HFF-Myc (cell line): ENCODE measurements at regions not wholly inside any gene's neighbourhood (a gene's known extent, or its start where the extent isn't known, plus 50 kb on each side); places are given as distances from the start of the nearest gene placed in this dataset.
"Not testable (repeated sequence)": the region's sequence is repeated elsewhere in the genome, so short reads cannot be mapped to it uniquely, and the experiment has no call there.

Experiments
- DNase-seq: peaks from one replicate; pipeline ENCODE4 v3.0.0-alpha.2; 2011; ENCODE audit warnings: low read depth; ENCODE audit errors: extremely low read depth
- H3K4me3 ChIP-seq: replicated peaks from 2 replicates; pipeline ENCODE4 v1.5.1; 2011; ENCODE audit warnings: low read depth, mild to moderate bottlenecking, control low read depth, low read length
- TF ChIP-seq, protein P1 (sequence below): IDR thresholded peaks from 2 replicates; pipeline ENCODE4 v1.5.1; 2012; ENCODE audit warnings: mild to moderate bottlenecking, low read depth, low read length, control low read depth; ENCODE audit errors: missing control alignments

DNA sequence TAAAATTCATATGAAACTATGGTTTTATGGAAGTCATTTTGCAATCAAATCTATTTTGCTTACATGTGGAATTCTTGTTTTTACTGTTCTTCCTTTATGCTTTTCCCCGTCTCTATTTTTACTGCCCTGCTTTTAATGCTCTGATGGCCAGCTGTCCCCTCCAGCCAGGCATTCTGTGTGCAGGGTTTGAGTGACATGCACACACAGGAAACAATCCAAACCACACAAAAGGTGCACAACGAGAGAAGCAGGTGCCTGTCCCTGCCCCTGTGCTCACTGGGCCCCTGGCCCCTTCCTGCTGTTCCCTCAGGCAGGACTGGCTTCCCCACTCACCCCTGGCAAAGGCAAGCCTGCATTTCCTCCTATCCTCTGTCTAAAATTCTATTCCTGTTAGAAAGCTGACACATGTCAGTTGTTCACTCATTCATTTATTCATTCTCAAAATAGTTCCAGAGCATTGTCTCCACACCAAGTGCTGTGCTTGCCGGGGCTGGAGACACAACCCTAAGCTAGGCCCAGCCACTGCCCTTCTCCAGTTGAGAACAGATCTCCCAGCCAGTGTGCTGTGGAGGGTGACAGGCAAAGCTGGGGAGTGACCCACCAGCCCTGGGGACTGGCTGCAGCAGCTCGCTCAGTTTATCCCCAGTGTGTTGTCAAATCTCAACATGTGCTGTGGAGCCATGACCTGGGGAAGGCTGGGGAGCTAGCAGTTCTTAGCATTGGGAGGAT lies 346.3 kb downstream of the FBXW7 start:
- TF ChIP-seq, protein P1, sequence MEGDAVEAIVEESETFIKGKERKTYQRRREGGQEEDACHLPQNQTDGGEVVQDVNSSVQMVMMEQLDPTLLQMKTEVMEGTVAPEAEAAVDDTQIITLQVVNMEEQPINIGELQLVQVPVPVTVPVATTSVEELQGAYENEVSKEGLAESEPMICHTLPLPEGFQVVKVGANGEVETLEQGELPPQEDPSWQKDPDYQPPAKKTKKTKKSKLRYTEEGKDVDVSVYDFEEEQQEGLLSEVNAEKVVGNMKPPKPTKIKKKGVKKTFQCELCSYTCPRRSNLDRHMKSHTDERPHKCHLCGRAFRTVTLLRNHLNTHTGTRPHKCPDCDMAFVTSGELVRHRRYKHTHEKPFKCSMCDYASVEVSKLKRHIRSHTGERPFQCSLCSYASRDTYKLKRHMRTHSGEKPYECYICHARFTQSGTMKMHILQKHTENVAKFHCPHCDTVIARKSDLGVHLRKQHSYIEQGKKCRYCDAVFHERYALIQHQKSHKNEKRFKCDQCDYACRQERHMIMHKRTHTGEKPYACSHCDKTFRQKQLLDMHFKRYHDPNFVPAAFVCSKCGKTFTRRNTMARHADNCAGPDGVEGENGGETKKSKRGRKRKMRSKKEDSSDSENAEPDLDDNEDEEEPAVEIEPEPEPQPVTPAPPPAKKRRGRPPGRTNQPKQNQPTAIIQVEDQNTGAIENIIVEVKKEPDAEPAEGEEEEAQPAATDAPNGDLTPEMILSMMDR = no peak
- no peak for DNase-seq
- no peak overlapping the region for H3K4me3 ChIP-seq

- no peak overlapping the region for H3K4me3 ChIP-seq
- TF ChIP-seq, protein P1 = no peak
Measured at GRCh38 chr4:152188801-152189200, 347.1 kb downstream of the FBXW7 start.

DNA sequence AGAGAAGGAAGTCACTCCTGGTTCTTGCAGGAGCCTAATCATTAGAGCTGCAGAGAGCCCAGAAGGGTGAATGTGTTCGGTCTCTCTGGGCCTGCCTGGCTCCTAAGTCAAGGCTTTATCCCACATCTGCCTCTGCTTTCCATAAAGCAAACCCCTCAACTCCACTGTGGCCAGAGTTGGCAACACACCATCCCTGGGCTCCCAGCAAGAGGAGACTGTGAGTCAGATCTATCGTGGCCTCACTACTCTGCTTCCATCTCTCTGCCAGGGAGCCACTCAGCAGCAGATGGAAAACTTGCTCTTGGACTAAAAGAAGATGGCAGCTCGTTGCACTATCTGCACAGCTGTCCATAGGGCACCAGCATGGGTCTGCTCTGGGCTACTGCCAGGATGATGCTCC lies 348.2 kb downstream of the FBXW7 start:
- TF ChIP-seq, protein P1 = no peak
- no peak overlapping the region for H3K4me3 ChIP-seq
- DNase-seq = peak; percentile 15

More at GRCh38 chr4:152188801-152189200, 347.1 kb downstream of the FBXW7 start:
- no peak for DNase-seq

DNA sequence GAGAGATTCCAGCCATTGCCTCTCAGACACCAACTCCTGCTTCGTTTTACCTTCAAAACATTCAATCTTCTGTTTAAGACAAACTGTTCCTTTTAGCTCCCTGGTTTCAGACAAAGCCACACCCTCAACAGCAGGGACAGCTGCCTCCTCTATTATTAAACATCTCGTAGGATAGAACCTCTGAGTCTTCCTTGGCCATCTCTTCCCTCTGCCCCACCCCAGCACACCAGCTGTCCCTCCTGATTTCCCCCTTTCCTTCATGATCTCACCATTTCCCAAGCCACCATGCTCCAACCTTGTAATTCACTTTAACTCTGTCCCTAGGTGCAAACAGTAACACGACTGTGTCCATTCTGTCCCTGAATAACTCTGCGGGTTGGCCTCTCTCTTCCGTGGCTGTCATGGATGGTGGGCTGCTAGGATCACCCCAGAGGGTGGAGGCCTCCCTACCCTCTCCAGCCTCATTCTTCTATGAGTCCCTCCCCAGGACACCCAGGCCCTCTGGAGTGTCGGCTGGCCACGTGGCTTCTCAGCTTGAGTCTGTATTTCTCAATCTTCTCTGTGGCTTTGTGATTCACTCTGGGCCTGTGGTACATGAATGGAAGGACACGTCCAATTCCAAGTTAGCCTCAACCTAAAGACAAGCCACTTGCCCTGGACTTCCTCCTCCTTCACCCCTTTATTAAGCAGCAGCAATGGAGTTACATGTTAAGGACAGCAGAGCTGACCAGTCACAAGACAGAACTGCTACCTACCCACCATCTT lies 349.9 kb downstream of the FBXW7 start:
- DNase-seq = no peak
- TF ChIP-seq, protein P1 = no peak
- H3K4me3 ChIP-seq = no peak overlapping the region

GRCh38 chr4:152181150-152181549 lies 354.7 kb downstream of the FBXW7 start:
- no peak overlapping the region for H3K4me3 ChIP-seq
- DNase-seq = no peak
- TF ChIP-seq, protein P1 = no peak

DNA sequence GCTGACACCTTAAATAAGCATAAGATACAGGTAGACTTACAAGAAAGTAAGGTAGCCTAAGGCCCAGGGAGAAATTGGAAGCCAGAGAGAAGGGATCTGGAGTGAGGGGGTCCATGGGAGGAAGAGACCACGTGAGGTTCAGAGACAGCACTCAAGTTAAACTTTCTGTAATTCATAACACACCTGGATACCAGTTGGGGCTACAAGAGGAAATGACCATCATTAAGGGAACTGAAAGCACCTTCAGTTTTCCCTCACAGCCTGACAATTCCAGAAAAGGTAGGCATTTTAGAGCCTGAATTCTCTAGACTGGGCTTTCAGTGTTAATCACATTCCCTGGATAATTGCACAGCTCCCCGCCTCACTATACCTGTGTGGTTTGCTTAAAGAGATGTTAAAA lies 355.5 kb downstream of the FBXW7 start:
- TF ChIP-seq, protein P1 = no peak
- no peak overlapping the region for H3K4me3 ChIP-seq
- no peak for DNase-seq

DNA sequence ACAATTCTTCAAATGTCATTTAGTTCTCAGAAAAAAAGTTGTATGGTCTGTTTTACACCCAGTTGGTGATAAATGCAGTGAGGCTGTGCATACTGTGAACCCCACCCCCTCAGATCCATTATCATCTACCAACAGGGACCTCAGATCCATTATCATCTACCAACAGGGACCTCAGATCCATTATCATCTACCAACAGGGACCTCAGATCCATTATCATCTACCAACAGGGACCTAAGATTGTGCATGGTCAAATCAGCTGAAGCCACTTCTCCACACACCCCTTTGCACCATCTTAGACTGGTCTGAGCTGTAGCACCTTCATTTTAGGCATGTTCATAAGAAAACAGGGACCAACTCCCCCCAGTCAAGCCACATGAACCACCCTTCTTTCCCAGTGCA lies 358.4 kb downstream of the FBXW7 start:
- DNase-seq, H3K4me3 ChIP-seq: not testable (repeated sequence)
